CD4-positive, alpha-beta T cell treated with Interleukin-6 for 4 hours (primary cell): ENCODE measurements at regions not wholly inside any gene's neighbourhood (a gene's known extent, or its start where the extent isn't known, plus 50 kb on each side); places are given as distances from the start of the nearest gene placed in this dataset.

ENCODE experiments used
- DNase-seq: peaks from one replicate; pipeline ENCODE4 v3.0.0-alpha.2; 2020; ENCODE audit warnings: mixed read lengths

GRCh38 chr6:92364948-92365541, 1054.3 kb downstream of the EPHA7 start:
- no peak for DNase-seq

DNA sequence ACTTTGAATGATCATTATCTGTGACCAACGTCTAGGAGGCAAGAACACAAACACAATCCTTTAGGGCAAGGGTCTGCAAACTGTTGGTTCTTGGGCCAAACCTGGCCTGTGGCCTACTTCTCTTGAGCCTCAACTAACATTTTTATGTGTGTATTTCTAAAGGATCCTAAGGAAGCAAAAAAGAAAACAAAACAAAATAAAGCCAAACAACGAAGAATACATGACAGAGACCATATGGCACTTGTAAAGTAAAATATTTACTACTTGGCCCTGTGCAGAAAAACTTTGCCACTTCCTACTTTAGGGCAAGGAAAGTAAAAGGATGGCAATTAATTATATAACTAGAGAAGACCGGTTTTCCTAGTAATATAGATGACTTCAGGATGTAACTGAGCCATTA, 1056.2 kb downstream of the EPHA7 start:
- DNase-seq, result no peak

DNA sequence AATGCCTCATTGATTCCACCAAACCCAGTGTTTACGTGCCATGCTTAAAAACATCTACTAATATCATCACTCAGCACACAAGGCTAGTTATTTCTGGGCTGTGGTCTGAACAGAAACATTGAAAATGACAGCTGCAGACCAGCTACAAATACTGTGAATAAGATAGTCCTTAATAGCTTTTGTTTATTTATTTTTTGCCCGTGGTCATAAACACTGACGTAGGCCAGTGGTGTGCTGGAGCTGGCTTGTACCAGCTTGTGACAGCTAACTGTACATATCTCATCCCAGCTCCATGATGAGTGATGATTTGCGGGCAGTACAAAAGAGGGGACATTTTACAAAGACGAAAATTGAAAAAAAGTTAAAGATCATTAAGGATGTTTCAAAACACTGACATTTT, 1057.0 kb downstream of the EPHA7 start:
- no peak for DNase-seq

DNA sequence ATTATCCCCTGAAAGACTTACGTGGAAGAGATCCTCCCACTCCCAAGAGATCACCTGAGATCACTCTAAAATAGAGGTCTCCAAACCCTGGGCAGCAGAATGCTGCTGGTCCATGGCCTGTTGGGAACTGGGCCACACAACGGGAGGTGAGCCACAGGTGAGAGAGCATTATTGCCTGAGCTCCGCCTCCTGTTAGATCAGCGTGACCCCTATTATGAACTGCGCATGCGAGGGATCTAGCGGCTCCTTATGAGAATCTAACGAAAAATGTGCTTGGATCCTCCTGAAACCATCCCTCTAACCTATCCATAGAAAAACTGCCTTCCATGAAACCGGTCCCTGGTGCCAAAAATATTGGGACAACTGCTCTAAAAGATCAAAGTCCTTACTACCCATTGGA, 1057.4 kb downstream of the EPHA7 start:
- DNase-seq, result no peak

GRCh38 chr6:92354270-92354829, 1065.0 kb downstream of the EPHA7 start:
- DNase-seq, result no peak

GRCh38 chr6:92352130-92352529, 1067.2 kb downstream of the EPHA7 start:
- DNase-seq, result no peak

GRCh38 chr6:92341201-92341600, 1078.2 kb downstream of the EPHA7 start:
- no peak for DNase-seq

GRCh38 chr6:92339936-92340640, 1079.3 kb downstream of the EPHA7 start:
- DNase-seq, result no peak

GRCh38 chr6:92337571-92337970, 1081.8 kb downstream of the EPHA7 start:
- DNase-seq, result no peak

DNA sequence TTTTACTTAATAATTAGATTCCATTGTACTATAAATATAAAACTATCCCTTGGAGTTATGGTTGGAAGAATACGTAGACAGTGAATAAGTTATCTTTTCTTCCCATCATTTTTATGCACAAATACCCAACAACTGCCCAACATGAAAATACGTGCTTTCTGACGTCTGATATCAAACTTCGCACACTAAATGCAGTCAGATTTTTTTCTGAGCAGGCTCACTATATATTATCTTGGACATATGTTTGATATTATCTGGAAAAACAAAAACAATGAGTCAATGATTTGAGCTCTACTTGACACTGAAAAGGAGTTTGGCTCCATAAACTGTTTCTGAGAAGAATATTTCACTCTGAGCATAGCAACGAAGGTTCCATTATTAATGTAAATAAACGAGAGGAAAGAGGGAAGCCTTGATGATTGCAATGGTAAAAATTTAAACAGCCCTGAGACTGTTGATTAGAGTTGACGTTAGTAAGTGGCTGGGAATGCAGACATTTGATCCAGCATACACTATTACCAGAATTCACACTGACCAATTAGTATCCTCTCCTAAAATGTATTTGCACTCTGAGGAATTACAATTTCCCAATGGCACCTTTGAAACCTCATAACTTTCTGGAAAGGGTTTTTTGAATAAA, 1090.0 kb downstream of the EPHA7 start:
- DNase-seq, result no peak

- DNase-seq, result no peak
Measured at GRCh38 chr6:92315312-92315711, 1104.0 kb downstream of the EPHA7 start.

GRCh38 chr6:92297101-92297500, 1122.3 kb downstream of the EPHA7 start:
- no peak for DNase-seq

DNA sequence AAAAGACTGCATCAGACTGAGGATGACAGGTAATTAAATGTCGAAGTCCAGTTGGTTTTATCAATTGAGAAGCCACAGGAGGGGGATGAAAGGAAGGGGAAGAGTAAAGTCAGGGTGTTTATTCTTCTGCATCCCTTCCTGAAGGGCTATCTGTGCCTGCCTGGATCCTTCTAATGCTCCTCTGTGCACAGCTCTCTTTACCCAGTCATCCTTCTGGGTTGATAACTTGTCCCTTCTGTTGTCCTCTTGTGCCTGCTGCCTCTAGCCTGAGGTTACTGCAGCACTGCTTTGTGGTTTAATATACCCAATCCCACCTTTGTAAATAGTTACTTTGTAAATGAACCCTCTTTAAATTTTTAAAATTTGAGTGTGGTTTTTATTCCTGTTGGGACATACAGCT, 1127.3 kb downstream of the EPHA7 start:
- DNase-seq, result no peak

GRCh38 chr6:92289831-92290230, 1129.5 kb downstream of the EPHA7 start:
- DNase-seq, result no peak

- DNase-seq, result no peak
Measured at GRCh38 chr6:92281571-92282076, 1137.7 kb downstream of the EPHA7 start.

- DNase-seq, result no peak
Measured at GRCh38 chr6:92275150-92275549, 1144.2 kb downstream of the EPHA7 start.

DNA sequence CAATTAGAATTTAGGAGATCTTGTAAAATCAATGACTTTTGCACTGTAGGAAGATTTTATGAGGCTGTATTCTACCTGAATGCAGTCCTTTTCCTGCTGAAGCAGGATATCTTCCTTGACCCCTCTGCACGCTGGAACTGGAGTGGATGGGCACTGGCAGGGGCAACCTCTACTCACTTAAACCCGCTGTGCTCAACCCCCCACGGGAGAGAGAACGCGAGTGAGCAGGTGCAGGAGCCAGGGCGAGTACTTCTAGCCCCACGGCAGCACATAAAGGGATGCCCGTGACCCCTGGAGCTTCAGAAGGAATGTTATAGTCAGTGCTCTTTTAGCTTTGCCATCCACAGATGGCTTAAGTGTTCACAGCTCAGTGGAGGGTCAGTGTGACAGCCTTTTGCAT, 1144.8 kb downstream of the EPHA7 start:
- no peak for DNase-seq

GRCh38 chr6:92273694-92274093, 1145.7 kb downstream of the EPHA7 start:
- no peak for DNase-seq

DNA sequence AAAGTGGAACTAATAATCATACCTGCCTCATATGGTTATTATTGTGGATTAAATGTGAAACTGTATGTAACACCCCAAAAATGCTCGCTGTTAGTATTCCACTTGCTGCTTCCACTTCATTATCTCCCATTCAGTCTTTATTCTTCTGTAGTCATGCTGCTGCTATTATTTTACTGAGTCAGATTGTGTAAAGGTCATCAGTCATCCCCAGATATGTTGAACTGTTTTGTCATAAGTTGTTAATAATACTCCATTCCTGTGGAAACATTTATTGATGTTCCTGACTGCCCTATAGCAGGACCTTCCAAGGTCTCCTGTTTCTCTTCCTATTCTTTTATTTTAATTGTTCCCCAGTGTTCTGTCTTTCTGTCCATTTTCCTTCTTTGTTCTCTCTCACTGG, 1148.3 kb downstream of the EPHA7 start:
- no peak for DNase-seq

GRCh38 chr6:92270365-92270764, 1149.0 kb downstream of the EPHA7 start:
- no peak for DNase-seq

- DNase-seq, result no peak
Measured at GRCh38 chr6:92267335-92267734, 1152.0 kb downstream of the EPHA7 start.

GRCh38 chr6:92263864-92264263, 1155.5 kb downstream of the EPHA7 start:
- DNase-seq, result no peak

- no peak for DNase-seq
Measured at GRCh38 chr6:92259171-92259570, 1160.2 kb downstream of the EPHA7 start.

- no peak for DNase-seq
Measured at GRCh38 chr6:92243315-92243714, 1176.0 kb downstream of the EPHA7 start.
